ENCODE measurements at regions not wholly inside any gene's neighbourhood (a gene's known extent, or its start where the extent isn't known, plus 50 kb on each side); places are given as distances from the start of the nearest gene placed in this dataset.

GRCh38 chr5:56345352-56345751 lies 112.2 kb upstream of the ANKRD55 start:
- no peak for ATAC-seq

GRCh38 chr5:56344594-56344993 lies 111.5 kb upstream of the ANKRD55 start:
- no peak for ATAC-seq

GRCh38 chr5:56343988-56344387 lies 110.9 kb upstream of the ANKRD55 start:
- no peak for ATAC-seq

DNA sequence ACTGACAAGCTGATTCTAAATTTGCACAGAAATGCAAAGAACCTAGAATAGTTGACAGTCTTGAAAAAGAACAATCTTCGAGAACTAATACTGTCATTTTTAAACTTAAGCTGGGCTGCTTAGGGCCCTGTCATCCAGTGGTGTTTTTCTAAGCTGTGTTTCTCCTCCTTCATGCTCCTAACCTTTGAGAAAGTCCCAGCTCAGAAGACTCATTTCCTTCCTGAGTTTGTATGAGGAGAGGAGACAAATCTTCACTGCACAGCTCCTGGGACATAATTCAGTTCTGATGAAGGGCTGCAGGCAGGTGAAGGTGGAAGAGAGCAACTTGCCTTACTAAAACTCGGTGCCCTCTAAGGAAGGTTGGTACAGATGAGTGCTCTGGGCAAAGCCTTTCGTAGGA lies 109.5 kb upstream of the ANKRD55 start:
- no peak for ATAC-seq

- no peak for ATAC-seq
These were observed 107.3 kb upstream of the ANKRD55 start for GRCh38 chr5:56340196-56340980.

- ATAC-seq = no peak
These were observed 106.6 kb upstream of the ANKRD55 start for GRCh38 chr5:56339732-56340131.

- ATAC-seq = no peak
These were observed 104.7 kb upstream of the ANKRD55 start for GRCh38 chr5:56337715-56338319.

DNA sequence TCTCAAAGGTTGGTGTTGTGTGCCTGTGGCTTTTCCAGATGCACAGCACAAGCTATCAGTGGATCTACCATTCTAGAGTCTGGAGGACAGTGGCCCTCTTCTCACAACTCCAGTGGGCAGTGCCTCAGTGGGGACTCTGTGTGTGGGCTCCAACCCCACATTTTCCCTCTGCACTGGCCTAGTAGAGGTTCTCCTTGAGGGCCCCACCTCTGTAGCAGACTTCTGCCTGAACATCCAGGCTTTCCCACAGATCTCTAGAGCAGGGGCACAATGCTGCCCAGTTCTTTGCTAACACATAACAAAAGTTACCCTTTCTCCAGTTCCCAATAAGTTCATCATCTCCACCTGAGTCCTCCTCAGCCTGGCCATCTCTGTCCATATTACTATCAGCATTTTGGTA lies 102.1 kb upstream of the ANKRD55 start:
- ATAC-seq = no peak

DNA sequence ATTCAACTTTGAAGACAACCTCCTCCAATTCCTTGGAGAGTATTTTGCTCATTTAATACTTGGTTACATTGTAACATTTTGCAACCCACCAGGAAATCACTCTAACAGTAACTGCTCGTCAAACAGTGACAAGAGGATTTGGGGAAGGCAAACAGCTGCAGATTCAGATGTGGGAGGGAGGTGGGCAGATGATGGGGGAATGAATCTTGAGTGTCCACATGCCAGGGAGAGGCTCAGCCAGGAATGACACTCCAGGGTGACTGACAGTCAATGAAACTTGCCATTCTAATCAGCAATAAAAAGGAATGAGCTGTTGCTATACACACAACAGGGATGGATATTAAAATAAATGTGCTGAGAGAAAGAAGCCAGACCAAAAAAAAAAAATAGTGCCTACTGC lies 97.7 kb upstream of the ANKRD55 start:
- no peak for ATAC-seq

DNA sequence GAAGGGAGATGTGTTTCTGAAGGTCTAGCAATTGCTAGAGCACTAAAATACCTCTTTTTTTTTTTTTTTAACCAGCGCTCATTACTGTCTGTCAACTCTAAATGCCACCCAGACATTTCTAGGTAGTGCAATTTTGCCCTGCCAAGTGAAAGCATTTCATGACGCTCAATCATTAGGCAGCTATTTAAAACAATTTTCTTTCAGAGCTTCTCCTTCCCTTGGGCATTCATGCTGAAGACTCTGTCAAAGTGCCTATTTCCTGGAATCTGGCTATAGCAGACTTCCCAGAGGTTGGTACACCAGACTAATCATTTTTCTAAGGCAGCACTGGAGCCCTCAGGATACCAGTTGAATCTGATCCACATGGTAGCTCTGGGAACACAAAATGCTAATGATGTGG lies 97.0 kb upstream of the ANKRD55 start:
- no peak for ATAC-seq

DNA sequence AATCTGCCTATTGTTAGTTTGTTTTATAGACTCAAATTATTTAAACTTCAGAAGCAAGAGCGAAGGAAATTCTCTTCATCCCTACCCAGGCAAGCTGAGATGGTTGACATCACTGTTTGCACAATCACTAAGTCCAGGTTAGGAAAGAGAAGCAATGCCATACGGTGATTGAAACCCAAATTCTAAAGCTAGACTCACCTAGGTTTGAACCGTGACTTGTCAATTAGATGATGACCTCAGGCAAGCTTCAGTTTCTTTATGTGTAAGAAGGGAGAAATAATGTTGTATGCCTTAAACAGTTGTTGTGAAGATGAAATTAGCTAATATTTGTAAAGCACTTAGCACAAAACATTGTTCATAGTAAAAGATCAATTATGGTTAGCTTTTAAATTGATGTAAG lies 96.5 kb upstream of the ANKRD55 start:
- ATAC-seq = peak; percentile 38 to 46

DNA sequence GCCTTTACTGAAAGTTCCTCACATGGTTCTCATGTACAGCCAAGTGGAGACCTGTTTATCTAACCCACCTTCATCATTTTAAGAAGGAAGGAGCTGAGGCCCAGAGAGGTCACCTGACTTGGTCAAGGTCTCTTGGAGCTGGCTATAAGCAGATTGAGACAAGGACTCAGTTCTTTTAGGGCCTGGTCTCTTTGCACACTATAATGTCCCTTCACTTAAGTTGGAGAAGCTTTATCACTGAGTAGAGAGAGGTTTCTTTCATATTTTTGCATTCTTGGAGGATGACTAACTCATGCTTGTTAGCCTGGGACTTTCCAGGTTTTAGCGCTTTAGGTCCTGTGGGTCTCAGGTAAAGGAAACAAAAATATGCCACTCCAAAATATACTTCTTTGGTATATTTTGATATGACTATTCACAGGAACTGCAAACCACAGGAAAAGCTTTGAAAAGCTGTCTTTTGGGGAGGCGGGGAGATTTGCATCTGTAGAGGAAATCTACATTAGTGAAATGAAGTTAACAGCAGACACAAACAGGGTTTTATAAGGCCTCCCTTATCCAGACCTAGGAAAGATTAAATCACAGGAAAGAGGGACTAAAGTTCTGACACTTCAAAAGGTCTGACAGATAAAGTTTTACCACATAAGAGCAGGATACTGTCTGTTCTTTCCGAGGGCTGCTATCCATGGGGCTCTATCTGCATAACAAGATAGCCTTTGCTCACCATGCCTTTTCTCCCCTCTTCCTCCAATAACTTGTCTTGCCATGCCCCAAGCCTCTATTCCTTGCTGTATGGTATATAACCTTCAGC lies 95.8 kb upstream of the ANKRD55 start:
- ATAC-seq = peak; percentile 63 to 72

GRCh38 chr5:56327809-56328208 lies 94.7 kb upstream of the ANKRD55 start:
- peak; percentile 82 to 88 for ATAC-seq

DNA sequence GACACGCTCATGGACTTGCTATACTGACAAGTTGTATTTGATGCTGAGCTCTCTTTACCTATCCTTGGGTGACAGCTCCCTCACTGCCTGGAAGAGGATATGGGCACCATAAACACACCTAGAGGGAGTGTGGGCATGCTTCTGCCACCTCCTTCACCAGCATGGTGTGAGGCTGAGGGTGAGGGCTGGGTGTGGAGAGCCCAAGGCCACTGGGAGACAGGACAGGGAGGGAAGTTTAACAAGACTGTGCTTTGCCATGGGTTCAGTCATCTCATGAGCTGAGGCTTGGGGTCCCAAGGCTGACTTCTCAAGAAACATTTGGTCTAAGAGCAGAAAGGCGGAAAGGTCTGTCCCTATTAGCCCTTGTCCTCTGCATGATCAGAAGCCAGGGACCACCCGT lies 93.6 kb upstream of the ANKRD55 start:
- ATAC-seq = no peak

DNA sequence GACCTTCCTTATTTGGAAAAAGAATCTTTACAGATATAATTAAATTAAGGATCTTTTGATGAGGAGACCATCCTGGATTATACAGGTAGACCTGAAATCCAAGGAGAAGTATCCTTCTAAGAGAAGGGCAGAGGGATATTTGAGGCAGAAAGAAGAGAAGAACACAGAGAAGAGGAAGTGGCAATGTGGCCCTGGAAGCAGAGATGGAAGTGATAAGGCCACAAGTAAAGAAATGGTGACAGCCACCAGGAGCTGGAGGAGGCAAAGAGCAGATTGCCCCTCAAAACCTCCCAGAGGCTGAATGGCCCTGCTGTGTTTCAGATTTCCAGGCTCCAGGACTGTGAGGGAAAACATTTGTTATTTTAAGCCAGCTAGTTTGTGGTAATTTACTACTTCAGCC lies 93.0 kb upstream of the ANKRD55 start:
- ATAC-seq = no peak

DNA sequence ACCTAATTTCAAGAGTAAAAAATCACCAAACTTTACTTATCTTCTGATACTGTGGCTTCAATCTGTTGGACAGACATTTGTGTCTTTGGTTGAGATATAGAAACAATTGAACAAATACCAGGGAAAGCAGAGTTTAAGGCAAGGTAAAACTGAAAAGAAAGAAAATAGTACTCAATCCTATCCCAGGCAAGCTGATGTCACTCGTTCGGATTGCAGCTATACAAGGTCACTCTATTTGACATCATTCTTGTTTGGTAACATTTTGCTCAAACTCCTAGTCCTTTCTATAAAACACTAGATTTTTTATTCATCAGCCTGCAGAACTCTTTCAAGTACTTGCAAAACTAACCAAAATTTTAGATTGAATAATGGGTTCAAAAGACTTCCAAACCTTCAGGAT lies 91.9 kb upstream of the ANKRD55 start:
- no peak for ATAC-seq

DNA sequence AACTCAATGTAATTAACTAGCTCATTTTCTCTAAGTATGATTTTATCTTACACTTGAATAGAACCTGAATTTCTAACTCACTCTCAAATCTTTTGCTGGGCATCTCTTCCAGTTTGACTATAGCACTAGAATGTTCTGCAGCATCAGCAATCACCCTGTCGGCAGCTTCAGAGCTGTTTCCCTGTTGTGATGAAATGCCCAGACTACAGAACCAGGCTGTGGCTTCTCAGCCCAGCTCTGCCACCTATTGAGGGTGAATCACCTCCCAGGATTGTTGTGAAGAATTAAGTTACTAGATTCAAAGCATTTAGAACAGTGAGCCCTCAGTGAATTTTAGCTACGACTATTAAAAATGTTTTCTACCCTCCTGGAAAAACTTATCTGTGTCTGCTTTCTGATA lies 90.4 kb upstream of the ANKRD55 start:
- ATAC-seq = no peak

DNA sequence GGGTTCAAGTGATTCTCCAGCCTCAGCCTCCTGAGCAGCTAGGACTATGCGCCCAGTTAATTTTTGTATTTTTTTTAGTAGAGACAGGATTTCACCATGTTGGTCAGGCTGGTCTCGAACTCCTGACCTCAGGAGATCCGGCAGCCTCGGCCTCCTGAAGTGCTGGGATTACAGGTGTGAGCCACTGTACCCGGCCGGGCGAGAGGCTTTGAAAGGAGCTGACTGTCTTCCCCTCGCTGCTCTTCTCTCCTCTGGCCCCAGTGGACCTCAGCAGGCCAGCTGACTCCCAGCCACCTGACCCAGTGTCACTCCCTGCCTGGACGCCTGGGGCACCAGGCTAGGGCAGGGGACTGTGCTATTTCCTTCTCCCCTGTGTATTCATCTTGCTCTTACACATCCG lies 89.5 kb upstream of the ANKRD55 start:
- ATAC-seq = no peak

- ATAC-seq = peak; percentile 50 to 62
These were observed 88.2 kb upstream of the ANKRD55 start for GRCh38 chr5:56321236-56321881.

- no peak for ATAC-seq
These were observed 87.6 kb upstream of the ANKRD55 start for GRCh38 chr5:56320686-56321085.

DNA sequence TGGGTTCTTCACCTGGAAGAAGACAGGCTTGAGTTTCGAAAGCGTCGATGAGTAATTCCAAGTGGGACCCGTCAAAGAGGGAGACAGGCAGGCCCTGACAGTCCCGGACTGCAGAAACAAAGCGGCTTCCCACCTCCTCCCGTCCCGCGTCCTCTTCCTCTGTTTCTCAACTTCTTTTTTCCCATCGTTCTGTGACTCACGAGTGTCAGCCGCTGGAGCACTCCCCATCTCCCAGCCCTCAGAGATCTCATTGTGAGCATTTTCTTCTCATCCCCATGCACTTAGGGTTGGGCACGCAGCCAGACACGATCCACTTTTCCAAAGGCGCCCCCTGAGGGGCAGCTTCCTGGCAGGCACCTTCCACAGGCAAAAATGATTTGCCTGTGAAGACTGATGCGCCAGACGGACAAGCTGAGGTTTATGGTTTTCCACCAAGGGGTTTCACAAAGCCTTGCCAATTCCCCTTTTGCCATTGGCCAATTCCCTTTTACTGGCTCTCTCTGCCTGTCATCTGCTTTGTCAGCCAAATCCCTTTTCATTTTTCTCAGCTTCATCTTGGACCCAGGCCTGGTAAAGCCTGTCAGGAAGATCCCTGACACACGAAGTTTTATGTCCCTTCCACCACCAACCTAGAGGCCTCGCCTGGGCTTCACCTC lies 86.5 kb upstream of the ANKRD55 start:
- ATAC-seq = no peak

DNA sequence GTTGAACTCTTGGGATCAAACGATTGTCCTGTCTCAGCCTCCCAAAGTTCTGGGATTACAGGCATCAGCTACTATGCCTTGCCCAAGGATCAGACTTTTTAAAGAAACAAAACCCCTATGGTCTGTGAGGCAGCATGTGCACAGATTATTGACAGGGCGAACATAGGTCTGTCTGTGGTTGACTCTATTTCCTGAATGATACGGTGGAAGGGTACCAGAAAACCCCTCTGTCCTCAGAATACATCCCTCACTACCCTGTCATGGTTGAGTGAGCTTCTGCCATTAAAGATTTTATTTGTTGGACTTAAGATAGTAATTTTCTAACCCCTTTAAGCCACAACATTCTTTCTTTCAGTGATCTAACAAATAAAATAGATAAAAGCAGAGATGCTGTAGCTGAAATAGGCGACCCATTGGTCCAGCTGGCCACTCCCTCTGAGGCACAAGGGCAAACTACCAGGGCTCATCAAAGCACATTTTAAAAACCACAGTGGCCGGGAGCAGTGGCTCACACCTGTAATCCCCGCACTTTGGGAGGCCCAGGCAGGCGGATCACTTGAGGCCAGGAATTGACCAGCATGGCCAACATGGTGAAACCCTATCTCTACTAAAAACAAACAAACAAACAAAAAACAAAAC lies 84.9 kb upstream of the ANKRD55 start:
- ATAC-seq = no peak

Measured in activated CD4-positive, CD25-positive, alpha-beta regulatory T cell treated with anti-CD3 and anti-CD28 coated beads, Interleukin-2, amount 50 U/mL, for 24 hours (primary cell).